Activated naive CD8-positive, alpha-beta T cell treated with anti-CD3 and anti-CD28 coated beads, Interleukin-2, amount 50 U/mL, for 24 hours (primary cell): ENCODE measurements at regions not wholly inside any gene's neighbourhood (a gene's known extent, or its start where the extent isn't known, plus 50 kb on each side); places are given as distances from the start of the nearest gene placed in this dataset.

ENCODE experiments used
- ATAC-seq: fragments of 150-1000 bp; cut with Tn5 transposase; one replicate; pipeline ENCODE4 v1.10.0; 2021
- DNase-seq: peaks from one replicate; pipeline ENCODE4 v3.0.0; 2021
- H3K27ac Mint-ChIP-seq: one replicate; pipeline ENCODE4 v1.8.0; 2021; ENCODE audit warnings: mild to moderate bottlenecking, mixed read lengths
- H3K27me3 Mint-ChIP-seq: one replicate; pipeline ENCODE4 v1.8.0; 2021; ENCODE audit warnings: mixed read lengths
- H3K36me3 Mint-ChIP-seq: one replicate; pipeline ENCODE4 v1.8.0; 2021; ENCODE audit warnings: low read depth, mixed read lengths
- H3K4me1 Mint-ChIP-seq: one replicate; pipeline ENCODE4 v1.8.0; 2021; ENCODE audit warnings: mixed read lengths
- H3K4me3 Mint-ChIP-seq: one replicate; pipeline ENCODE4 v1.8.0; 2021; ENCODE audit warnings: mild to moderate bottlenecking, moderate library complexity, mixed read lengths
- H3K9me3 Mint-ChIP-seq: one replicate; pipeline ENCODE4 v1.8.0; 2021; ENCODE audit warnings: mixed read lengths

- no peak overlapping the region for H3K27ac Mint-ChIP-seq
- no peaks in the 10 kb centered on the region for H3K36me3 Mint-ChIP-seq
- H3K4me1 Mint-ChIP-seq = no peaks in the 10 kb centered on the region
- no peak overlapping the region for H3K4me3 Mint-ChIP-seq
- H3K9me3 Mint-ChIP-seq = peaks cover 7% of the 10 kb centered on the region
- no peak for ATAC-seq
- no peak for DNase-seq
- H3K27me3 Mint-ChIP-seq = no peaks in the 10 kb centered on the region
Measured at GRCh38 chr10:83190614-83191013, 948.7 kb upstream of the GHITM start.

- no peak for ATAC-seq
- DNase-seq = no peak
- Mint-ChIP-seq H3K36me3 (no peaks in the 10 kb centered on the region), H3K9me3 (peaks cover 7% of the 10 kb centered on the region), H3K27ac (no peak overlapping the region), H3K4me1 (no peaks in the 10 kb centered on the region), H3K4me3 (no peak overlapping the region), H3K27me3 (no peaks in the 10 kb centered on the region)
Measured at GRCh38 chr10:83193026-83193425, 946.3 kb upstream of the GHITM start.

GRCh38 chr10:83195021-83195420 is 944.3 kb upstream of the GHITM start:
- DNase-seq (no peak), ATAC-seq (no peak)
- Mint-ChIP-seq H3K27me3 (no peaks in the 10 kb centered on the region), H3K27ac (no peak overlapping the region), H3K4me3 (no peak overlapping the region), H3K9me3 (peaks cover 7% of the 10 kb centered on the region), H3K4me1 (no peaks in the 10 kb centered on the region), H3K36me3 (no peaks in the 10 kb centered on the region)

GRCh38 chr10:83199374-83199773 is 939.9 kb upstream of the GHITM start:
- Mint-ChIP-seq H3K27me3 (no peaks in the 10 kb centered on the region), H3K9me3 (peaks cover 12% of the 10 kb centered on the region), H3K4me1 (no peaks in the 10 kb centered on the region), H3K4me3 (no peak overlapping the region), H3K27ac (no peak overlapping the region), H3K36me3 (no peaks in the 10 kb centered on the region)
- DNase-seq = no peak
- no peak for ATAC-seq

- H3K4me3 Mint-ChIP-seq = no peak overlapping the region
- ATAC-seq = no peak
- H3K27me3 Mint-ChIP-seq = no peaks in the 10 kb centered on the region
- H3K9me3 Mint-ChIP-seq = peaks cover 5% of the 10 kb centered on the region
- H3K4me1 Mint-ChIP-seq = no peaks in the 10 kb centered on the region
- no peaks in the 10 kb centered on the region for H3K36me3 Mint-ChIP-seq
- no peak for DNase-seq
- H3K27ac Mint-ChIP-seq = no peak overlapping the region
Measured at GRCh38 chr10:83205861-83206260, 933.4 kb upstream of the GHITM start.

GRCh38 chr10:83212632-83213334 is 926.5 kb upstream of the GHITM start:
- H3K36me3 Mint-ChIP-seq = no peaks in the 10 kb centered on the region
- DNase-seq (no peak), ATAC-seq (no peak)
- no peaks in the 10 kb centered on the region for H3K4me1 Mint-ChIP-seq
- no peak overlapping the region for H3K4me3 Mint-ChIP-seq
- H3K27ac Mint-ChIP-seq = no peak overlapping the region
- no peaks in the 10 kb centered on the region for H3K9me3 Mint-ChIP-seq
- H3K27me3 Mint-ChIP-seq = no peaks in the 10 kb centered on the region

GRCh38 chr10:83214136-83214535 is 925.2 kb upstream of the GHITM start:
- Mint-ChIP-seq H3K9me3 (no peaks in the 10 kb centered on the region), H3K36me3 (no peaks in the 10 kb centered on the region), H3K27ac (no peak overlapping the region), H3K27me3 (no peaks in the 10 kb centered on the region), H3K4me3 (no peak overlapping the region), H3K4me1 (no peaks in the 10 kb centered on the region)
- no peak for ATAC-seq
- no peak for DNase-seq

GRCh38 chr10:83218205-83218604 is 921.1 kb upstream of the GHITM start:
- H3K27ac Mint-ChIP-seq = no peak overlapping the region
- ATAC-seq = no peak
- H3K4me3 Mint-ChIP-seq = no peak overlapping the region
- no peaks in the 10 kb centered on the region for H3K9me3 Mint-ChIP-seq
- DNase-seq = no peak
- H3K36me3 Mint-ChIP-seq = no peaks in the 10 kb centered on the region
- no peaks in the 10 kb centered on the region for H3K27me3 Mint-ChIP-seq
- no peaks in the 10 kb centered on the region for H3K4me1 Mint-ChIP-seq

GRCh38 chr10:83222300-83222699 is 917.0 kb upstream of the GHITM start:
- peaks cover 4% of the 10 kb centered on the region for H3K9me3 Mint-ChIP-seq
- no peak for DNase-seq
- H3K27me3 Mint-ChIP-seq = no peaks in the 10 kb centered on the region
- H3K4me1 Mint-ChIP-seq = no peaks in the 10 kb centered on the region
- no peaks in the 10 kb centered on the region for H3K36me3 Mint-ChIP-seq
- no peak overlapping the region for H3K4me3 Mint-ChIP-seq
- no peak overlapping the region for H3K27ac Mint-ChIP-seq
- no peak for ATAC-seq

GRCh38 chr10:83222832-83223742 is 916.2 kb upstream of the GHITM start:
- ATAC-seq (no peak), DNase-seq (no peak)
- Mint-ChIP-seq H3K9me3 (peaks cover 4% of the 10 kb centered on the region), H3K4me1 (no peaks in the 10 kb centered on the region), H3K36me3 (no peaks in the 10 kb centered on the region), H3K27ac (no peak overlapping the region), H3K27me3 (no peaks in the 10 kb centered on the region), H3K4me3 (no peak overlapping the region)

- H3K27me3 Mint-ChIP-seq = no peaks in the 10 kb centered on the region
- no peaks in the 10 kb centered on the region for H3K36me3 Mint-ChIP-seq
- peaks cover 4% of the 10 kb centered on the region for H3K9me3 Mint-ChIP-seq
Measured at GRCh38 chr10:83225781-83226180, 913.5 kb upstream of the GHITM start.

GRCh38 chr10:83229991-83230390 is 909.3 kb upstream of the GHITM start:
- Mint-ChIP-seq H3K36me3 (no peaks in the 10 kb centered on the region), H3K9me3 (no peaks in the 10 kb centered on the region), H3K27me3 (no peaks in the 10 kb centered on the region), H3K4me3 (no peak overlapping the region), H3K27ac (no peak overlapping the region), H3K4me1 (no peaks in the 10 kb centered on the region)
- ATAC-seq (no peak), DNase-seq (no peak)

More at GRCh38 chr10:83225781-83226180, 913.5 kb upstream of the GHITM start:
- no peak for DNase-seq
- Mint-ChIP-seq H3K4me1 (no peaks in the 10 kb centered on the region), H3K27ac (no peak overlapping the region), H3K4me3 (no peak overlapping the region)
- no peak for ATAC-seq

- Mint-ChIP-seq H3K36me3 (no peaks in the 10 kb centered on the region), H3K4me1 (no peaks in the 10 kb centered on the region)
Measured at GRCh38 chr10:83233691-83234090, 905.6 kb upstream of the GHITM start.

GRCh38 chr10:83248106-83248631 is 891.1 kb upstream of the GHITM start:
- Mint-ChIP-seq H3K4me3 (no peak overlapping the region), H3K4me1 (no peaks in the 10 kb centered on the region), H3K36me3 (no peaks in the 10 kb centered on the region), H3K27me3 (no peaks in the 10 kb centered on the region), H3K27ac (no peak overlapping the region), H3K9me3 (peaks cover 7% of the 10 kb centered on the region)
- DNase-seq = no peak
- no peak for ATAC-seq

More at GRCh38 chr10:83233691-83234090, 905.6 kb upstream of the GHITM start:
- ATAC-seq = no peak
- no peaks in the 10 kb centered on the region for H3K9me3 Mint-ChIP-seq
- H3K27me3 Mint-ChIP-seq = no peaks in the 10 kb centered on the region
- no peak overlapping the region for H3K27ac Mint-ChIP-seq
- no peak for DNase-seq
- H3K4me3 Mint-ChIP-seq = no peak overlapping the region

GRCh38 chr10:83250396-83250795 is 888.9 kb upstream of the GHITM start:
- no peaks in the 10 kb centered on the region for H3K27me3 Mint-ChIP-seq
- H3K36me3 Mint-ChIP-seq = no peaks in the 10 kb centered on the region
- no peak for DNase-seq
- peaks cover 19% of the 10 kb centered on the region for H3K9me3 Mint-ChIP-seq
- H3K27ac Mint-ChIP-seq = no peak overlapping the region
- ATAC-seq = no peak
- no peak overlapping the region for H3K4me3 Mint-ChIP-seq
- no peaks in the 10 kb centered on the region for H3K4me1 Mint-ChIP-seq
